Stimulated activated CD4-positive, alpha-beta T cell treated with anti-CD3 and anti-CD28 coated beads, TNF-alpha, amount 100 ng/mL, for 24 hours (primary cell): ENCODE measurements at regions not wholly inside any gene's neighbourhood (a gene's known extent, or its start where the extent isn't known, plus 50 kb on each side); places are given as distances from the start of the nearest gene placed in this dataset.

Source experiments
- DNase-seq, 3 experiments: peaks; one replicate each; pipeline ENCODE4 v3.0.0-alpha.2; 2020; ENCODE audit warnings: low read depth in 3 of 3

GRCh38 chr11:29353833-29354232, 663.0 kb downstream of the KCNA4 start:
- DNase-seq, result no peak

DNA sequence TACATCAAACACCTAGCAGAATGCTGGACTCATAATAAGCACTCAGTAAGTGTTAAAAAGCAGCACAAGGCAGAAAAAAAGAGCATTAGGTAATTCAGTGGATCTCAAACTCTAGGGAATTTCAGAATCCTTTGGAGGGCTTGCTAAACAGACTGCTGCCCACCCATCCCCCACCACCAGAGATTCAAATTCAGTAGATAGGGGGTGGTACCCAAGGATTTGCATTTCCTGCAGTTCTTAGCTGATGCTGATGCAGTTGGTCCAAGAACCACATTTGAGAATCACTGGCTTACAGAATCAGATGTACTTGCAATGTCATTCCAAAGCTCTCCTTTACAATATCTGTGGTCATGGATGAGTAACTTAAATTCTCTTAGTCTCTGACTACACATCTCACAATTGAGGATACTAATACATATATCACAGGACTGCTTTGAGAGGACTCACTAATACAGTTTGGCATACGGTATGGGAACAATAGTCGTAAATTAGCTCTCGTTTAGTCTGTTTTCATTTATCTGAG, 664.5 kb downstream of the KCNA4 start:
- no peak for DNase-seq

DNA sequence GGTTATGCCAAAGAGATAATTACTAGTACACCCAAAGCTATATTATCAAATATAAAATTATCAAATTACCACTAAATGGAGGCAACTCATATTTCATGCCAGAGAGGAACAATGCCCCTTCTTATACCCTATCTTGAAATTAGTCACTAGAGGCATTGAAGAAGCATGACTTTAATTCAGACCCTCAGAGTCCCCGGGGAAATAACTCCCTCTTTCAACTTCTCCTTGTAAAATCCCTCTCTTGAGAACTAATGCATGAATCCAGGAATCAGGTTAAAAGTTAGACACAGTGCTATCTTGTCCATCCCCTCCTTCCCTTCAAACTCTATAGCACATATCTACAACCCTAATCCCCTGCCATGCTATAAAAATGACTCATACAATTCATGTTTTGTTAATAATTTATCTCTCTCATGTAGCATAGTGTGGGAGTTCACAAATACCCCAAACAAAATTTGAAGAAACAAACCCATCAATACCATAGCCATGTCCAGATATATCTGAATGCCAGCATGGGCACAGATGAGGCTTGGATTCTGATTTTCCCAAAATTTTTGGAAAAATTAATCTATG, 665.4 kb downstream of the KCNA4 start:
- no peak for DNase-seq

- peak in 1 of 3 experiments; percentile 12 for DNase-seq
Measured at GRCh38 chr11:29343465-29344333, 673.1 kb downstream of the KCNA4 start.

- no peak for DNase-seq
Measured at GRCh38 chr11:29336727-29337575, 679.9 kb downstream of the KCNA4 start.

DNA sequence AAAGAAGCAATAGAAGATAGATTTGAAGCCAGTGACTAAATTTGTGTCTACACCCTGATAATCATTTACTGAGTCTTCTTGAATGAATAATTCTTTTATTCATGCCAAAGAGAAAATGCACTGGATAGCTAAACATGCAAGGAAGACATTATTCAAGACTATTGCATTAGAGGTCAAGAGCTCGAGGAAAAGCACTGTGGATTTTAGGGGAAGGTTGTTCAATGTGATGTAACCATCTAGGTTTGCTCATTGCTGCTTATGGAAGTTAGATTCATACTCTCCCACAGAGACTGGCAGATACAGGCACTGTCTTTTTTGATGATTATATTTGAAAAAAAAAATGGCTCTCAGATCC, 682.1 kb downstream of the KCNA4 start:
- DNase-seq, result no peak

GRCh38 chr11:29333993-29334775, 682.6 kb downstream of the KCNA4 start:
- DNase-seq, result no peak

DNA sequence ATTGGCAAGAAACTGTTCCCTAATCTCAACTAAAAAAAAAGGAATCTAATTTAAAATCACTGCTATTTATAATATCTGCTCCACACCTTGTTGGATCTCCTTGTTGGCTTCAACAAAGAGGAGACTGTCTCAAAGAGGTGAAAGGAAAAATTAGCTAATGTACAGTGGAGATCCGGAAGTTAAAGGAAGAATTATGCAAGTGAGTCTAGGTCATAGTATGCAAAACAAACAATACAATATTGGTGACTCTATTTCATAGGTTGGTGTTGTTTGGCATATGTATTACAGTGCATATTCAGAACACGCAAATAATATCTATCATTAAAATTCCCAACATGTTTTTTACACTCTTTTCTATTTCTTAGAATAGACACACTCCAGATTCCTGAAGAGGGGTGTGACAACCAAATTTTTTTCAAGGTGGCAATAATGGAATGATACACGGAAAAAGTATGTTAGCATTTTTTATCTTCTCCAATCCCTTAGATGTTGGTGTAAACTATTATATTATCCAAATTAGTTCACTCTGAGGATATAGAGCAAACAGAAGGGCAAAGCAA, 685.3 kb downstream of the KCNA4 start:
- DNase-seq, result no peak

DNA sequence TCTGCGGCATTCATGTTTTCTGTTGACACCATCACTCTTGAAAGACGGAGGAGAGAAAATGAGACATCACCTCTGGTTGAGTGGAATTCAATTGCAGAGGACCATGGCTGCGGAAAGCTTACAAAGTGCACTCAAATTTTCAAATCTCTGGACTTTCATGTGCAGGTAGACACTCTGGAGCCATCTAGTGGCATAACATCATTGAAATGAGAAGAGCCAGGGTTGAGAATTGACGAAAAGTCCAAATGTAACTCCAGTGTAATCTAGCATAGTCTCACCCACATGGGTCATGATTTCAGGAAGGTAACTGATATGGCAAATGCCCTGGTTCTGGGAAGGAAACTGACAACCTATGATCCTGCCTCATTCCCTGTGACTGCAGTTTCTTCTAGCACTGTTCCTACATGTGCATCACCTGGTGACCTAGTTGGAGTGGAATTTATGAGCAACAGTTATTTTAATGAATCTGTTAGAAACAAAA, 687.8 kb downstream of the KCNA4 start:
- DNase-seq, result no peak

DNA sequence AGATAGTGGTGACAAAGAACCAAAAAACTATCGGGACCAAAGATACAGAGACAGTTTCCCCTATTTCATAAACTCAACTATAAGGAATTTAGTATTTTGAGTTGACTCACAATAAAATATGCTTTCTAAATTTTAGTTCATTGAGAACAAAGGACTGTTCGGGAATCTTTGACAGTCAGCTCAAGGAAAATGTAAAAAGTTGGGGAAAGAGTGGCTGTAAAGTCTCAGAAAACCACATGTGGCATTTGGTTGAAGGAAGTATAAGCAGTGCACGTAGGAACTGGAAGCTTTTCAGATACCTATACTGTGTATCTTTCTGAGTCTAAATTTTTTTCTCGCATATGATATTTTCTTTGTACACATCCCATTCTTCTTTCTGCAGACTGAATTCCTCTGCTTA, 688.9 kb downstream of the KCNA4 start:
- DNase-seq, result no peak

- no peak for DNase-seq
Measured at GRCh38 chr11:29326757-29327156, 690.1 kb downstream of the KCNA4 start.

DNA sequence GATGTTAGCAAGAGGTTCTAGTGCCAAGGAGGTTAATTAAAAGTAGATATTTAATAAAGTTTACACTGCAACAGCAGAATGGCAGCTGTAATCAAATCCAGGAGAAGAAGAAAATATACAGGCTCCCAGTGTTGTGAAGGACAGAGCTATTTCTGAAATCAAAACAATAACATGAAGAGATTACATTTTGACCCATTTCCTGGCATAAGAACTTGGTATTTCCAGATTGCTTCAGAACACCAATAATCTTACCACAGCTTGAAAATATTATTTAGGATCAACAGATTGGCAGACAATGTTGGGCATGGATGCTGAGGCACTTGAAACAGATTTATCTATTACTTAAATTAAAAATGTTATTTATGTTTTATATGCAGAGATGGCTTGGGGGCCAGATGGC, 692.5 kb downstream of the KCNA4 start:
- DNase-seq, result no peak

GRCh38 chr11:29321293-29322132, 695.3 kb downstream of the KCNA4 start:
- DNase-seq, result no peak

DNA sequence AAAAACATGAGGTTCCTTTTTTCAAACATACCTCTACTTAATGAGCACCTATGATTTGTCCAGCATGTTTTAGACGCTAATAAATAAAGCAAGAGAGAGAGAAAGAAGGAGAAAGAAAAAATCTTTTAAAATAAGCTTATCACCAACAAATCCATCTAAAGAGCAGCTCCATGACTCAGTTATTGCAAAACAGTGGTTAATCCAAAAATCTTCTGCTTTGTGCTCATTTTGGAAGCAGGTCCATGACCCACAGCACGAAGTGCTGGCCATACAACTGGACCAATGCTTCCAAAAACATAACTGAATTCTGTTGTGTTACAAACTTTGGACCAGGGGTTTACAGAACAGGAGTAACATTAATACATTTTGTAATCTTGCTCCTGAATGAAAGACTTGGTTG, 696.6 kb downstream of the KCNA4 start:
- DNase-seq, result no peak

DNA sequence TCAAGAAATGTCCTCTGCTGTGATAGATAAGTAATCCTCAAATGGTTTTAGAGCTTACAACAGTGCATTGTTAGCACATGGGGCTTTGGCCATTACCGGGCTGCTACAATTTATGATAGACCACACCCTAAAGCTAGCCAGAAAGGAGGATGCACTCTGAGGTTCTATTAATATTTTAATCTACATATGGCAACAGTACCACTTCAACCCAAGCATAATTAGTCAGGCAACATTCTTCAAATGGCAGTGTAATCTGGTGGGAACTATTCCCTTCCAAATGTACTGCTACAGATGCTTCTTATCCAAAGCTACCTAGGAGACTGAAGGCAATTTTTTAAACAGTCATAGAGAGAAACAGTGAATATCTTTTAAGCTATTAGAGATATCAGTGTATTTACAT, 697.6 kb downstream of the KCNA4 start:
- DNase-seq, result no peak

- DNase-seq, result no peak
Measured at GRCh38 chr11:29318134-29318845, 698.5 kb downstream of the KCNA4 start.

- no peak for DNase-seq
Measured at GRCh38 chr11:29317694-29318093, 699.1 kb downstream of the KCNA4 start.

DNA sequence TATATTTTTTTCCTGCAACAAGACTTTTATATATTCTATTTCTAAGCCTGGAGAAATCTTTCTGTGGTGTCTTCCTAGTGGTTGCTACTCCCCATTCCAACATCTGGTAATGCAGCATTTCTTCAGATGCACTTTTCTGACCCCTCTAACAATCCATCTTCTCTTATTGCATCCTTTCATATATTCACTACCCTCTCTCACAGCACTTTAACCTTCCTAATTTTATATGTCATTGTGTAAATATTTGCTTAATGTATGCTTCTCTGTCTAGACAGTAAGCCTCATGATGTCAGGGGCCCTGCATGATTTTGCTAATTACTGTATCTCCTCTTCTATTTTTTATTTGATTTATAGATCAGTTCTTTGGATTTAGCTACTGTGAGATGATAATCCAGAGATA, 701.6 kb downstream of the KCNA4 start:
- no peak for DNase-seq

DNA sequence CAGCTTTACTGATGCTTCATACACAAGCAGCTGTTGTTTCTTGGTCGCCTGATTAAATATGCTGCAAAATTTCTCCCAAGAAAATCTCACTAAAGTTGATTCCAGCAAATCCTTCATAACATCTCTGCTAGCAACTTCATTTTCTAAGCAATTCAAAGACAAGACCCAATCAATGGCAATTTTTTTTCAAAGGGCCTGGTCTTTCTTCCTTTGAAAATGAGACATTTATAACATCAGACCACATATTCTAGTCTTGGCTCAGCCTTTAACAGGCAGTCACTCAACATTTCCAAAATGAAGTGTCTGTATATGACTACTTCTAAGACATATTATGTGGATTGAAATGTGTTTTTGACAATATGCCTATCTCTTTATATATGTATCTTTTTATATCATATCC, 702.6 kb downstream of the KCNA4 start:
- DNase-seq, result no peak

DNA sequence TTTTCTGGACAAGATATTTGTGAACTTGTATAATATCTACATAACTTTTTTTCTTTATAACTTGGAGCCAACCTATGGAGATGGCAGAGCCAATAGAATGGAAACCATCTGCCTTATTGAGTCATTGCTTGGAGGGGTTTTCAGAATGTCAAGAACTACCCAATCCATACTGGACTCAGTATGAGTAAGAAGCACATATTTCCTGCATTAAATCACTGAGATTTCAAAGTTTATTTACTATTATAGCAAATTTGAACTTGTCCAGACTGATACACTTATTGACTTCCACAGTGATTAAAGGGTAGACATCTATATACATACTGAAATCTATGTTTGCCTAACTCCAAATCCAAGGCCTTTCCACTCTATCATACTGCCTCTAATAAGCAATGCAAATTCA, 704.0 kb downstream of the KCNA4 start:
- no peak for DNase-seq
